ENCODE measurements at regions not wholly inside any gene's neighbourhood (a gene's known extent, or its start where the extent isn't known, plus 50 kb on each side); places are given as distances from the start of the nearest gene placed in this dataset.

DNA sequence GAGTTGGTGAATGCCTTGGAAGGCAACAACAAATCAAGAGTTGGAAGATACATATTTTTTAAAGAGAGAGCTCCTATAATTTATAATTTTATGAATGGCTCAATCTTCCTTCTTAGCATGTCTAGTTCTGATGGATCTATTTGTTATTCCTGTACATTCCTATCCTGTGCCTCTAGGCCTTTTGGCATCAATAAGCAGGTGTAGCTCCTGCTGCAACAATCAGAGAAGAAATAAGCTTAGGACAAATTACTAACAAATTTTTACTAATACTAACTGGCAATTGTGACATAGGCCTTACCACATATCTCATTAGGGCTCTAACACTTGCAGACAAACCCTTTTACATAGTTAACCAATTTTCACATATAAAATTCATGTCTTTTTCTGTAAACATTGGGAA is 682.0 kb downstream of the LTN1 start:
- TF ChIP-seq POLR2AphosphoS5 (IDR thresholded peaks at IDR 0.05; ENCODE audit: low read depth, low read length) = no peak
- TF ChIP-seq, protein P1, sequence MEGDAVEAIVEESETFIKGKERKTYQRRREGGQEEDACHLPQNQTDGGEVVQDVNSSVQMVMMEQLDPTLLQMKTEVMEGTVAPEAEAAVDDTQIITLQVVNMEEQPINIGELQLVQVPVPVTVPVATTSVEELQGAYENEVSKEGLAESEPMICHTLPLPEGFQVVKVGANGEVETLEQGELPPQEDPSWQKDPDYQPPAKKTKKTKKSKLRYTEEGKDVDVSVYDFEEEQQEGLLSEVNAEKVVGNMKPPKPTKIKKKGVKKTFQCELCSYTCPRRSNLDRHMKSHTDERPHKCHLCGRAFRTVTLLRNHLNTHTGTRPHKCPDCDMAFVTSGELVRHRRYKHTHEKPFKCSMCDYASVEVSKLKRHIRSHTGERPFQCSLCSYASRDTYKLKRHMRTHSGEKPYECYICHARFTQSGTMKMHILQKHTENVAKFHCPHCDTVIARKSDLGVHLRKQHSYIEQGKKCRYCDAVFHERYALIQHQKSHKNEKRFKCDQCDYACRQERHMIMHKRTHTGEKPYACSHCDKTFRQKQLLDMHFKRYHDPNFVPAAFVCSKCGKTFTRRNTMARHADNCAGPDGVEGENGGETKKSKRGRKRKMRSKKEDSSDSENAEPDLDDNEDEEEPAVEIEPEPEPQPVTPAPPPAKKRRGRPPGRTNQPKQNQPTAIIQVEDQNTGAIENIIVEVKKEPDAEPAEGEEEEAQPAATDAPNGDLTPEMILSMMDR (IDR thresholded peaks at IDR 0.05) = no peak
- TF ChIP-seq, protein P2, sequence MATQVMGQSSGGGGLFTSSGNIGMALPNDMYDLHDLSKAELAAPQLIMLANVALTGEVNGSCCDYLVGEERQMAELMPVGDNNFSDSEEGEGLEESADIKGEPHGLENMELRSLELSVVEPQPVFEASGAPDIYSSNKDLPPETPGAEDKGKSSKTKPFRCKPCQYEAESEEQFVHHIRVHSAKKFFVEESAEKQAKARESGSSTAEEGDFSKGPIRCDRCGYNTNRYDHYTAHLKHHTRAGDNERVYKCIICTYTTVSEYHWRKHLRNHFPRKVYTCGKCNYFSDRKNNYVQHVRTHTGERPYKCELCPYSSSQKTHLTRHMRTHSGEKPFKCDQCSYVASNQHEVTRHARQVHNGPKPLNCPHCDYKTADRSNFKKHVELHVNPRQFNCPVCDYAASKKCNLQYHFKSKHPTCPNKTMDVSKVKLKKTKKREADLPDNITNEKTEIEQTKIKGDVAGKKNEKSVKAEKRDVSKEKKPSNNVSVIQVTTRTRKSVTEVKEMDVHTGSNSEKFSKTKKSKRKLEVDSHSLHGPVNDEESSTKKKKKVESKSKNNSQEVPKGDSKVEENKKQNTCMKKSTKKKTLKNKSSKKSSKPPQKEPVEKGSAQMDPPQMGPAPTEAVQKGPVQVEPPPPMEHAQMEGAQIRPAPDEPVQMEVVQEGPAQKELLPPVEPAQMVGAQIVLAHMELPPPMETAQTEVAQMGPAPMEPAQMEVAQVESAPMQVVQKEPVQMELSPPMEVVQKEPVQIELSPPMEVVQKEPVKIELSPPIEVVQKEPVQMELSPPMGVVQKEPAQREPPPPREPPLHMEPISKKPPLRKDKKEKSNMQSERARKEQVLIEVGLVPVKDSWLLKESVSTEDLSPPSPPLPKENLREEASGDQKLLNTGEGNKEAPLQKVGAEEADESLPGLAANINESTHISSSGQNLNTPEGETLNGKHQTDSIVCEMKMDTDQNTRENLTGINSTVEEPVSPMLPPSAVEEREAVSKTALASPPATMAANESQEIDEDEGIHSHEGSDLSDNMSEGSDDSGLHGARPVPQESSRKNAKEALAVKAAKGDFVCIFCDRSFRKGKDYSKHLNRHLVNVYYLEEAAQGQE (IDR thresholded peaks at IDR 0.05; ENCODE audit: insufficient read depth in 1 of 2, low read depth in 2 of 2, low read length in 1 of 2) = no peak
- TF ChIP-seq TCF7L2 (IDR thresholded peaks at IDR 0.05; ENCODE audit: low read depth, low read length) = no peak
- TF ChIP-seq SIN3A (IDR thresholded peaks at IDR 0.05; ENCODE audit: borderline replicate concordance, insufficient read depth, low read depth, low read length) = no peak
